NCI-H2171 treated with DMSO at 0.1 percent for 48 hours (cell line): ENCODE measurements at regions not wholly inside any gene's neighbourhood (a gene's known extent, or its start where the extent isn't known, plus 50 kb on each side); places are given as distances from the start of the nearest gene placed in this dataset.

Experiments
- DNase-seq: peaks from one replicate; lab custom pipeline; 2025; lab: John Stamatoyannopoulos, UW

DNA sequence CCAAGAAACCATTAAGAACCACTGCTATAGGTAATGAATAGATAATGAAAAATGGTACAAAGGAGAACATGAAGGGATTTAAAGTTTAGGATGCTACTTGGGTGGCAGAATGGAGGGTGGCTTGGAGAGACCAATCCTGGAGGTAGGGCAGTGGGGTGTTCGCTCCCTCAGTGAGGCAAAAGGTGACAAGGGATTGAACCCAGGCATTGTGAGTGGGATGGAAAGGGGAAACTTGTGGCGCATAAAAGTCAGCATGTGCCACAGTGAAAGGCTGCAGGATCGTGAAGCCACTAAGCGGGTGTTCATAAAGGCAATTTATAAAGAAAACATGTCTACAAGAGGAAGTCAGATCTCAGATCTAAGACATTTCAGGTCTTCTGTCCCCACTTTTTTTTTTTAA, 76.7 kb upstream of the SLC38A2 start:
- no peak for DNase-seq

DNA sequence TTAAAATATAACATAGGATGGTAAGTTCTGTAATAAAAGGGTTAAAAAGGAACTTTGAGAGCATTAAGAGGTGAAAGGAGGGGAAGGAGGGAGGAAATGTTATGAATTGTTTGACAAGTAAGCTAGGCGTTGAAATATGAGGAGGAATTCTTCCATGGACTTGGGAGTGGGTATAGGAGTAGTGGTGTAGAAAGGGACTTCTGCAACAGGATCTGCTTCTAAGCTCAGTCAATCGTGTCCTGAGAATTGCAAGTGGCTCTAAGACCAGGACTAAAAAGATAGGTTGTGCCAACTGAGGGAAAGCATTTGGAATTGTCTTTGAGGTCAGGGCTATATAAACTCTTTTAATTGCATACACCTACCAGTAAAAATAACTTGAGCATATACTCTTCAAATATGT, 74.1 kb upstream of the SLC38A2 start:
- no peak for DNase-seq

GRCh38 chr12:46445551-46446235, 73.1 kb upstream of the SLC38A2 start:
- no peak for DNase-seq

DNA sequence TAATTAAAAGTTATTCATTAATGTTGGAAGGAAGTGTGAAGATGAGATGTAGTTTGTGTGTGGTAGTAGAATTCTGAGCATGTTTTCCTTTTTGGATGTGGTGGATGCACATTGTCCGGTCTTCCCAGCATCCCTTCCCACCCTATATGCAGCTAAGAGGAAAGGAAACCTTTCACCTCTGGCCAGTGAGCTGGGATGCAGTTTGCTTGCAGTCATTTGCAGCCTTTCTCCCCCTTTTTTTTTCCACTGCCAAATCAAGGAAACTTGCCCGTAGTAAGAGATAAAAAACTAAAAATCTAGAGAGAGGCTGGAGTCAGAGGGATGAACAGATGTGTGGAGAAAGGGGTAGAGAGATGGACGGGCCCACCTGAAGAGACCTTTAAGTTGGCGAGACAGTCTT, 72.5 kb upstream of the SLC38A2 start:
- no peak for DNase-seq

DNA sequence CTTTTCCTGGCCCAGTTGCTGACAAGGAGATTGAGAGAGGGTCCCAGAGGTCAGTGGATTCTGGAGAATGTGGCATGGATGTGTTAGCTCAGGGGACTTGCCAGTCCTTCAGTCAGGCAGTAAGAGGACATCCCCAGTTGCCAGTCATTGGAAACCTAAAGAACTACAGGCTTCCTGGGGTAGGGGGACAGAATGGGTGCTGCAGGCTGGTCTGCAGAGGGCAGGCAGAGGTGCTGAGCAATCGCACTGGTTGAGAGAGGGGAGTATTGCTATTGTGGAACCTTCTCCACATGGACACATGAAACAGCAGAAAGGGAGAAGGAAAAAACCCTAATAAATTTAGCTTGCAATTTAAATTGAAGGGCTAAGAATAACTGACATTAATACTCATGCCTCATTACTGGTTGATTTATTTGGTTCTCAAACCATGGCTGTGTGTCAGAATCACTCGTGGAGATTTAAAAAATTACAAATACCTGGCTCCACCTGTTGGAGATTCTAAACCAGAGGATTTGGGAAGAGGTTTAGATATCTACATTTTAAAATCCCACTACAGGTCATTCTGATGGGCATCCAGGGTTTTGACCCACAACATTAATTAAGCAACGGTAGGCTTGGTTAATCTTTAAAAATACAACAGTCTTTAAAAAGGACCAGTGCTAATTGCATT, 71.2 kb upstream of the SLC38A2 start:
- DNase-seq, result no peak

DNA sequence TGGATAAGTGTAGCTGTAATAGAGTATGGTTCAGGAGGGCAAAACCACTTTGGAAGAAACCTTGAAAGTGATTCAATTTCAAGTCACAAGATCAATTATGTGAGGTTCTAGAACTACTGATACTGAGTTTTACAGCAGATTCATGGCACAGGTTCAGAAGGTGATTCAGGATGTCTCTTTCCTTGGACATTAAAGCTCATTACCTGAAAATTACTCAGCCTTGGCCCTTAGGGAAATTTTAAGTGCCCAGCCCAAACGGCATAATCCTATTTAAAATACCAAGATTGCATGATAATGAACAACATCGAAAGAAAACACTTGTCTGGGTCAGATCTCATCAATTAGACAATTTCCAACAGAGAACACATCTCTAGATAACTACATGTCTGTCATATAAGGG, 70.2 kb upstream of the SLC38A2 start:
- DNase-seq, result no peak

- DNase-seq, result no peak
Measured at GRCh38 chr12:46442239-46442638, 69.7 kb upstream of the SLC38A2 start.

GRCh38 chr12:46439793-46440511, 67.4 kb upstream of the SLC38A2 start:
- DNase-seq, result no peak

- DNase-seq, result no peak
Measured at GRCh38 chr12:46438719-46439319, 66.2 kb upstream of the SLC38A2 start.

GRCh38 chr12:46438256-46438655, 65.7 kb upstream of the SLC38A2 start:
- DNase-seq, result no peak

GRCh38 chr12:46437469-46437868, 64.9 kb upstream of the SLC38A2 start:
- no peak for DNase-seq

GRCh38 chr12:46436747-46437146, 64.2 kb upstream of the SLC38A2 start:
- DNase-seq, result no peak

- no peak for DNase-seq
Measured at GRCh38 chr12:46435625-46436024, 63.1 kb upstream of the SLC38A2 start.

DNA sequence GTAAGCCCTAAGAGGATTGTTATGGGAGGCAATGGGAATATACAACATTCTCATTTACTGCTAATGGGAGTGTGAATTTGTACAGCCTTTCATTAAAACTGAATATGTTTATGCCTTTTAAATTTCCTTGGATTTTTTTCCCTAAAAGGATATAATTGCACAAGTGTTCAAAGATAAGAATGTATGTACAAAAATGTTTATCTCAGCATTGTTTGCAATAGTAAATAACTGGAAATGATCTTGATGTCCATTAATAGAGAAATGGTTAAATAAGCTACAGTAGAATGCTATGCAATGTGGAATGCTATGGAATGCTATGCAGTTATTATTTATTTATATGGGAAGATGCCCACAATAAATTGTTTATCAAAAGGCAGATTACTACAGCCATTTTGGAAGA, 62.5 kb upstream of the SLC38A2 start:
- no peak for DNase-seq

- DNase-seq, result no peak
Measured at GRCh38 chr12:46433829-46434228, 61.3 kb upstream of the SLC38A2 start.

GRCh38 chr12:46432325-46432724, 59.8 kb upstream of the SLC38A2 start:
- no peak for DNase-seq

DNA sequence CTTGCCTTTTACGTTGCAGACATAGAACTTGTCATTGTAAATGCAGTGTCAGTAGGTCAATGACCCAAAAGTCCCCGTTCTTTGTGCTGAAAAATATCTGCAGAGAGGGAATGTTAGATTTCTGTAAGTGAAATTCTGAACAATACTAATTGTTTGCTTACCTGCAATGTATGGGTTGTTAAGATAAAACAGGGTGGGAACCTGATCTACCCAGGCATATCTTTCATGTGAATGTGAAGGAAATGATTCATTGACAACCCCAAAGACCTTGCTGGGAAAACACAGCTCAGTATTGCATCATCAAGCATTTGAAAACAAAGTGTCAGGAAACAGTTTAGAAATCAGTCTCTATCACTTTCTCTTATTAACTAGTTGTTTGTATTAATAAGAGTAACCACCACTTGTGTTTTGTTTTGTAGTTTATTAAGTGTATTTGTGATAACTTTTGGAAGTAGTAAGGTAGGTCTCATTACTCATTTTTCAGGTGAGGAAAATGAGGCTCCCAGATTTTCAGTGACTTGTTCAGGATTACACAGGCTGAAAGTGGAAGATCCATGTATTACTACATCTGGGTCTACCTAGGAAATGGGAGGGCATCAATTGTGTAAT, 57.9 kb upstream of the SLC38A2 start:
- no peak for DNase-seq
